Ishikawa (cell line): ENCODE measurements at regions not wholly inside any gene's neighbourhood (a gene's known extent, or its start where the extent isn't known, plus 50 kb on each side); places are given as distances from the start of the nearest gene placed in this dataset.

Experiments used
- CEBPB ChIP-seq: IDR thresholded peaks from 2 replicates; pipeline ENCODE4 v1.6.1; 2012
- EP300 ChIP-seq: IDR thresholded peaks from 2 replicates; pipeline ENCODE4 v1.6.1; 2012; ENCODE audit warnings: borderline replicate concordance
- MAX ChIP-seq: IDR thresholded peaks from 2 replicates; pipeline ENCODE4 v1.6.1; 2012
- NFIC ChIP-seq: IDR thresholded peaks from 2 replicates; pipeline ENCODE4 v1.6.1; 2012
- RAD21 ChIP-seq: IDR thresholded peaks from 2 replicates; pipeline ENCODE4 v1.6.1; 2012; ENCODE audit warnings: low read depth
- REST ChIP-seq: IDR thresholded peaks from 2 replicates; pipeline ENCODE4 v1.6.1; 2012; ENCODE audit warnings: low read depth, mild to moderate bottlenecking
- TEAD4 ChIP-seq: IDR thresholded peaks from 2 replicates; pipeline ENCODE4 v1.6.1; 2012

- TF ChIP-seq NFIC (no peak), CEBPB (no peak), REST (no peak), RAD21 (no peak), TEAD4 (no peak), EP300 (no peak), MAX (no peak)
These were observed 101.9 kb downstream of the PLK2 start for GRCh38 chr5:58357799-58358500.
